Spleen (tissue), 11 donors: ENCODE measurements at regions not wholly inside any gene's neighbourhood (a gene's known extent, or its start where the extent isn't known, plus 50 kb on each side); places are given as distances from the start of the nearest gene placed in this dataset.

Source experiments
- DNase-seq: peaks from one replicate; pipeline ENCODE4 v3.0.0-alpha.2; 2020
- H3K27ac ChIP-seq, 8 donors: fragments of 200-600 bp; sonication (generic) in 7 of 8; 1 replicate in 4 of 8; 2 replicates in 4 of 8; pipeline versions ENCODE4 v1.5.0 to v1.8.0; 2016 to 2021; ENCODE audit warnings: inconsistent platforms in 4 of 8, mild to moderate bottlenecking in 4 of 8, moderate library complexity in 1 of 8
- H3K27me3 ChIP-seq, 7 donors: fragments of 200-600 bp; sonication (generic) in 6 of 7; replicated peaks in 1 of 7; 1 replicate in 4 of 7; 2 replicates in 3 of 7; pipeline versions ENCODE4 v1.5.0 to v1.8.0; 2016 to 2021; ENCODE audit warnings: inconsistent platforms in 3 of 7, mild to moderate bottlenecking in 1 of 7
- H3K36me3 ChIP-seq, 6 donors: fragments of 200-600 bp; sonication (generic) in 5 of 6; 1 replicate in 4 of 6; 2 replicates in 2 of 6; pipeline versions ENCODE4 v1.5.0 to v1.8.0; 2016 to 2021; ENCODE audit warnings: inconsistent platforms in 2 of 6
- H3K4me1 ChIP-seq, 6 donors: fragments of 200-600 bp; sonication (generic) in 5 of 6; 1 replicate in 3 of 6; 2 replicates in 3 of 6; pipeline versions ENCODE4 v1.5.0 to v1.8.0; 2016 to 2021; ENCODE audit warnings: inconsistent platforms in 3 of 6
- H3K4me3 ChIP-seq, 8 donors: fragments of 200-600 bp; sonication (generic) in 7 of 8; 1 replicate in 4 of 8; 2 replicates in 4 of 8; pipeline versions ENCODE4 v1.5.0 to v1.8.0; 2016 to 2021; ENCODE audit warnings: inconsistent platforms in 4 of 8, mild to moderate bottlenecking in 4 of 8, moderate library complexity in 2 of 8
- H3K9me3 ChIP-seq, 8 donors: fragments of 200-600 bp; sonication (generic) in 7 of 8; 1 replicate in 4 of 8; 2 replicates in 4 of 8; pipeline versions ENCODE4 v1.5.0 to v1.8.0; 2016 to 2021; ENCODE audit warnings: inconsistent platforms in 4 of 8
- CTCF ChIP-seq, 11 experiments: fragments of 200-600 bp in 7 of 11; fragments of 450-650 bp in 4 of 11; sonication (generic) in 4 of 11; IDR thresholded peaks in 8 of 11; conservative IDR thresholded peaks in 3 of 11; 1 replicate in 7 of 11; 2 replicates in 4 of 11; pipeline versions ENCODE4 v1.4.0 to v1.8.0; 2016 to 2021; ENCODE audit warnings: antibody characterized with exemption in 11 of 11, inconsistent platforms in 4 of 11, mild to moderate bottlenecking in 1 of 11
- POLR2A ChIP-seq, 3 donors: fragments of 450-650 bp; IDR thresholded peaks; one replicate each; pipeline ENCODE4 v1.5.1; 2017; ENCODE audit warnings: antibody characterized with exemption in 3 of 3, mild to moderate bottlenecking in 1 of 3
- POLR2AphosphoS5 ChIP-seq, 3 donors: sonication (generic); formaldehyde crosslinking; IDR thresholded peaks; one replicate each; pipeline ENCODE4 v1.5.1; 2017; ENCODE audit warnings: antibody characterized with exemption in 3 of 3
- WGBS, 5 donors: extraction: QIAGEN DNeasy Blood & Tissue Kit in 3 of 5; methylation state at CpG; one replicate each; pipeline versions ENCODE4 v1.1.5 to v1.1.7; 2013 to 2018; 5-methylcytosine and 5-hydroxymethylcytosine counted together
- intact Hi-C: fragments of 100-400 bp; cut with DNase I; formaldehyde crosslinking; loops from one replicate; pipeline ENCODE4 v1.15.0; 2023; ENCODE audit warnings: low total_unique reads
- donor health status: healthy with polysubstance abuse.
- donor health status: DM: no; HTN: no; CAD: no; lungs with moderate emphysema.
- donor health status: DM: no; HTN: no; CAD: no.
- donor health status: Bipolar disorder and iron deficiency.
- donor health status: healthy.
- donor health status: DM: no; HTN: no; CAD: no.
- donor health status: DM: yes; HTN: yes; CAD: no.

GRCh38 chr7:46940178-46940577 is 641.7 kb downstream of the TNS3 start:
- no peaks in the 10 kb centered on the region for H3K27me3 ChIP-seq
- no peaks in the 10 kb centered on the region for H3K9me3 ChIP-seq
- H3K4me3 ChIP-seq = no peak overlapping the region
- intact Hi-C loops = no loop called here
- TF ChIP-seq POLR2A (IDR thresholded peaks at IDR 0.05) = no peak
- TF ChIP-seq POLR2AphosphoS5 (IDR thresholded peaks at IDR 0.05) = no peak
- TF ChIP-seq CTCF (IDR thresholded peaks at IDR 0.05 in 8 of 11, conservative IDR thresholded peaks at IDR 0.05 in 3 of 11) = no peak
- no peak for DNase-seq
- H3K4me1 ChIP-seq = no peaks in the 10 kb centered on the region
- WGBS, 5 donors = 76 to 88% (median 81%) methylated on average over 5 of the region's 5 CpGs
- no peak overlapping the region for H3K27ac ChIP-seq
- no peaks in the 10 kb centered on the region for H3K36me3 ChIP-seq

GRCh38 chr7:46939558-46939957 is 642.4 kb downstream of the TNS3 start:
- DNase-seq = no peak
- Histone ChIP-seq H3K4me1 (no peaks in the 10 kb centered on the region), H3K4me3 (no peak overlapping the region), H3K27ac (no peak overlapping the region), H3K27me3 (no peaks in the 10 kb centered on the region), H3K9me3 (no peaks in the 10 kb centered on the region), H3K36me3 (no peaks in the 10 kb centered on the region)
- no peak for TF ChIP-seq POLR2AphosphoS5 (IDR thresholded peaks at IDR 0.05)
- TF ChIP-seq POLR2A (IDR thresholded peaks at IDR 0.05) = no peak
- no peak for TF ChIP-seq CTCF (IDR thresholded peaks at IDR 0.05 in 8 of 11, conservative IDR thresholded peaks at IDR 0.05 in 3 of 11)
- 35 to 51% (median 47%) methylated on average over 8 of the region's 8 CpGs for WGBS, 5 donors
- intact Hi-C loops = no loop called here

GRCh38 chr7:46939089-46939488 is 642.8 kb downstream of the TNS3 start:
- Histone ChIP-seq H3K4me1 (no peaks in the 10 kb centered on the region), H3K9me3 (no peaks in the 10 kb centered on the region), H3K27ac (no peak overlapping the region), H3K4me3 (no peak overlapping the region), H3K27me3 (no peaks in the 10 kb centered on the region), H3K36me3 (no peaks in the 10 kb centered on the region)
- 69 to 85% (median 79%) methylated on average over 2 of the region's 2 CpGs for WGBS, 5 donors
- intact Hi-C loops = no loop called here
- TF ChIP-seq POLR2AphosphoS5 (IDR thresholded peaks at IDR 0.05) = no peak
- TF ChIP-seq CTCF (IDR thresholded peaks at IDR 0.05 in 8 of 11, conservative IDR thresholded peaks at IDR 0.05 in 3 of 11) = no peak
- TF ChIP-seq POLR2A (IDR thresholded peaks at IDR 0.05) = no peak
- no peak for DNase-seq

GRCh38 chr7:46937826-46938225 is 644.1 kb downstream of the TNS3 start:
- Histone ChIP-seq H3K4me1 (no peaks in the 10 kb centered on the region), H3K36me3 (no peaks in the 10 kb centered on the region), H3K27me3 (no peaks in the 10 kb centered on the region), H3K4me3 (no peak overlapping the region), H3K9me3 (no peaks in the 10 kb centered on the region), H3K27ac (no peak overlapping the region)
- no peak for DNase-seq
- intact Hi-C loops = no loop called here
- TF ChIP-seq CTCF (IDR thresholded peaks at IDR 0.05 in 8 of 11, conservative IDR thresholded peaks at IDR 0.05 in 3 of 11) (no peak), POLR2AphosphoS5 (IDR thresholded peaks at IDR 0.05) (no peak), POLR2A (IDR thresholded peaks at IDR 0.05) (no peak)
- 80 to 94% (median 86%) methylated on average over 3 of the region's 3 CpGs for WGBS, 5 donors
